CD14-positive monocyte (primary cell): ENCODE measurements at regions not wholly inside any gene's neighbourhood (a gene's known extent, or its start where the extent isn't known, plus 50 kb on each side); places are given as distances from the start of the nearest gene placed in this dataset.
"Not testable (repeated sequence)": the region's sequence is repeated elsewhere in the genome, so short reads cannot be mapped to it uniquely, and the experiment has no call there.

Source experiments
- DNase-seq, 3 donors: peaks; one replicate each; pipeline ENCODE4 v3.0.0-alpha.2; 2011 to 2022
- H2AFZ ChIP-seq: 2 replicates; pipeline ENCODE4 v1.6.0; 2012; ENCODE audit warnings: mild to moderate bottlenecking, low read depth, low read length, inconsistent platforms; ENCODE audit not compliant: insufficient read depth, poor library complexity, severe bottlenecking
- H3K27ac ChIP-seq, 2 donors: 1 replicate in 1 of 2; 2 replicates in 1 of 2; pipeline ENCODE4 v1.5.1; 2012 to 2013; ENCODE audit warnings: low read length in 2 of 2, control low read depth in 1 of 2, inconsistent platforms in 1 of 2, low read depth in 1 of 2, mild to moderate bottlenecking in 1 of 2
- H3K27me3 ChIP-seq, 2 donors: one replicate each; pipeline versions ENCODE4 v1.6.0 to v1.6.1; 2011 to 2013; ENCODE audit warnings: low read length in 2 of 2; ENCODE audit not compliant: control insufficient read depth in 2 of 2, insufficient read depth in 2 of 2
- H3K36me3 ChIP-seq, 2 donors: replicated peaks in 1 of 2; 1 replicate in 1 of 2; 2 replicates in 1 of 2; pipeline versions ENCODE4 v1.5.1 to v1.6.1; 2012 to 2013; ENCODE audit warnings: low read length in 2 of 2, control low read depth in 1 of 2, inconsistent platforms in 1 of 2, mild to moderate bottlenecking in 1 of 2; ENCODE audit not compliant: insufficient read depth in 2 of 2, control insufficient read depth in 1 of 2
- H3K4me1 ChIP-seq, 2 donors: 1 replicate in 1 of 2; 2 replicates in 1 of 2; pipeline versions ENCODE4 v1.5.1 to v1.6.1; 2012 to 2013; ENCODE audit warnings: low read length in 2 of 2, control low read depth in 1 of 2, inconsistent platforms in 1 of 2, mild to moderate bottlenecking in 1 of 2, moderate library complexity in 1 of 2; ENCODE audit not compliant: insufficient read depth in 2 of 2, control insufficient read depth in 1 of 2
- H3K4me2 ChIP-seq: replicated peaks from 2 replicates; pipeline ENCODE3; 2012; ENCODE audit warnings: low read length, moderate library complexity, mild to moderate bottlenecking; ENCODE audit not compliant: poor library complexity, severe bottlenecking; ENCODE audit errors: extremely low read depth
- H3K4me3 ChIP-seq, 3 experiments: fragments of 200-600 bp in 1 of 3; sonication (generic) in 1 of 3; replicated peaks in 1 of 3; 1 replicate in 2 of 3; 2 replicates in 1 of 3; pipeline ENCODE4 v1.5.1; 2011 to 2013; ENCODE audit warnings: low read length in 3 of 3, mild to moderate bottlenecking in 3 of 3, control low read depth in 2 of 3, low read depth in 2 of 3, inconsistent platforms in 1 of 3, moderate library complexity in 1 of 3
- H3K79me2 ChIP-seq: 2 replicates; pipeline ENCODE4 v1.6.0; 2012; ENCODE audit warnings: mild to moderate bottlenecking, control low read depth, inconsistent platforms, low read length, moderate library complexity; ENCODE audit not compliant: insufficient read depth
- H3K9ac ChIP-seq: 2 replicates; pipeline ENCODE4 v1.6.0; 2017; ENCODE audit warnings: low read length, mild to moderate bottlenecking; ENCODE audit not compliant: insufficient read depth, poor library complexity, severe bottlenecking
- H3K9me3 ChIP-seq, 2 donors: replicated peaks in 1 of 2; 1 replicate in 1 of 2; 2 replicates in 1 of 2; pipeline versions ENCODE4 v1.5.1 to v1.6.1; 2012 to 2013; ENCODE audit warnings: low read length in 2 of 2, control low read depth in 1 of 2; ENCODE audit not compliant: control insufficient read depth in 1 of 2, insufficient read depth in 1 of 2
- H4K20me1 ChIP-seq: 2 replicates; pipeline ENCODE4 v1.6.0; 2012; ENCODE audit warnings: mild to moderate bottlenecking, low read length, control low read depth, moderate library complexity; ENCODE audit not compliant: insufficient read depth
- H3K27ac Mint-ChIP-seq, 7 donors: one replicate each; pipeline ENCODE4 v1.8.0; 2020; ENCODE audit warnings: mild to moderate bottlenecking in 7 of 7, mixed read lengths in 7 of 7, moderate library complexity in 6 of 7, inconsistent platforms in 2 of 7
- H3K27me3 Mint-ChIP-seq, 3 donors: one replicate each; pipeline ENCODE4 v1.8.0; 2021 to 2022; ENCODE audit warnings: low read depth in 3 of 3, mild to moderate bottlenecking in 3 of 3, mixed read lengths in 3 of 3, moderate library complexity in 3 of 3, inconsistent platforms in 1 of 3
- H3K36me3 Mint-ChIP-seq, 2 donors: one replicate each; pipeline ENCODE4 v1.8.0; 2020; ENCODE audit warnings: mixed read lengths in 2 of 2, inconsistent platforms in 1 of 2, mild to moderate bottlenecking in 1 of 2
- H3K4me1 Mint-ChIP-seq: one replicate; pipeline ENCODE4 v1.8.0; 2020; ENCODE audit warnings: mild to moderate bottlenecking, mixed read lengths
- H3K4me3 Mint-ChIP-seq, 2 donors: one replicate each; pipeline ENCODE4 v1.8.0; 2020; ENCODE audit warnings: mild to moderate bottlenecking in 2 of 2, mixed read lengths in 2 of 2, moderate library complexity in 1 of 2
- H3K9me3 Mint-ChIP-seq, 7 donors: one replicate each; pipeline ENCODE4 v1.8.0; 2020 to 2022; ENCODE audit warnings: mixed read lengths in 7 of 7, mild to moderate bottlenecking in 6 of 7, moderate library complexity in 6 of 7, inconsistent platforms in 2 of 7
- CTCF ChIP-seq: fragments of 200-600 bp; IDR thresholded peaks from one replicate; pipeline ENCODE4 v1.8.0; 2022; ENCODE audit warnings: antibody characterized with exemption, mild to moderate bottlenecking
- WGBS: methylation state at CpG from one replicate; pipeline ENCODE4 v1.1.5; 2013; ENCODE audit warnings: missing lambda C conversion rate; ENCODE audit not compliant: insufficient coverage; 5-methylcytosine and 5-hydroxymethylcytosine counted together
- intact Hi-C, 2 donors: fragments of 100-400 bp; cut with micrococcal nuclease; formaldehyde crosslinking; loops; one replicate each; pipeline versions ENCODE4 v1.15.0 to v1.15.1; 2023

- Mint-ChIP-seq H3K4me1 (no peaks in the 10 kb centered on the region), H3K27ac (no peak overlapping the region), H3K27me3 (peaks cover 0 to 1% (median 0%) of the 10 kb centered on the region in 3 donors), H3K9me3 (peaks cover 20 to 58% (median 37%) of the 10 kb centered on the region in 7 donors), H3K36me3 (no peaks in the 10 kb centered on the region), H3K4me3 (no peak overlapping the region)
- Histone ChIP-seq H3K4me1 (no peaks in the 10 kb centered on the region), H3K4me3 (no peak overlapping the region), H3K27ac (no peak overlapping the region), H3K36me3 (no peaks in the 10 kb centered on the region), H3K9me3 (peaks cover 34 to 59% of the 10 kb centered on the region in 2 donors), H3K9ac (no peak overlapping the region), H3K4me2 (no peak overlapping the region), H2AFZ (no peak overlapping the region), H3K79me2 (no peaks in the 10 kb centered on the region), H3K27me3 (no peaks in the 10 kb centered on the region), H4K20me1 (no peaks in the 10 kb centered on the region)
- 67% methylated on average over 5 of the region's 6 CpGs for WGBS
- DNase-seq: no peak
- TF ChIP-seq CTCF: no peak
- intact Hi-C loops: no loop called here
Measured at GRCh38 chr20:28562510-28562898, 2695.0 kb upstream of the DEFB115 start.

- H3K9ac ChIP-seq, H3K4me1 ChIP-seq, H3K4me3 Mint-ChIP-seq, H4K20me1 ChIP-seq, H2AFZ ChIP-seq, H3K27me3 Mint-ChIP-seq, H3K36me3 ChIP-seq, H3K4me2 ChIP-seq, intact Hi-C loops, H3K27me3 ChIP-seq, H3K36me3 Mint-ChIP-seq, H3K4me3 ChIP-seq, H3K4me1 Mint-ChIP-seq, H3K79me2 ChIP-seq, H3K27ac Mint-ChIP-seq, H3K27ac ChIP-seq, DNase-seq: not testable (repeated sequence)
- H3K9me3 ChIP-seq: peaks cover 34 to 59% of the 10 kb centered on the region in 2 donors
- H3K9me3 Mint-ChIP-seq: peaks cover 20 to 58% (median 39%) of the 10 kb centered on the region in 7 donors
- 78% methylated on average over 6 of the region's 6 CpGs for WGBS
Measured at GRCh38 chr20:28562899-28563521, 2694.5 kb upstream of the DEFB115 start.

GRCh38 chr20:28564024-28564423 is 2693.4 kb upstream of the DEFB115 start:
- WGBS: 68% methylated on average over 4 of the region's 4 CpGs
- intact Hi-C loops, H3K36me3 Mint-ChIP-seq, H3K9ac ChIP-seq, H3K4me1 ChIP-seq, H3K36me3 ChIP-seq, H3K4me2 ChIP-seq, H2AFZ ChIP-seq, H3K4me1 Mint-ChIP-seq, H3K4me3 Mint-ChIP-seq, H3K27me3 Mint-ChIP-seq, H3K27ac Mint-ChIP-seq, H3K79me2 ChIP-seq, H3K27ac ChIP-seq, H3K27me3 ChIP-seq, DNase-seq, H3K4me3 ChIP-seq, H4K20me1 ChIP-seq: not testable (repeated sequence)
- H3K9me3 ChIP-seq: peaks cover 34 to 54% of the 10 kb centered on the region in 2 donors
- H3K9me3 Mint-ChIP-seq: peaks cover 20 to 52% (median 41%) of the 10 kb centered on the region in 7 donors

- H3K36me3 Mint-ChIP-seq, H3K4me1 ChIP-seq, H3K4me2 ChIP-seq, DNase-seq, H3K27ac Mint-ChIP-seq, H3K9ac ChIP-seq, intact Hi-C loops, H3K4me3 ChIP-seq, H2AFZ ChIP-seq, H3K27me3 Mint-ChIP-seq, H3K4me1 Mint-ChIP-seq, H3K27me3 ChIP-seq, H3K36me3 ChIP-seq, H3K79me2 ChIP-seq, H4K20me1 ChIP-seq, H3K27ac ChIP-seq, H3K4me3 Mint-ChIP-seq: not testable (repeated sequence)
- H3K9me3 ChIP-seq: peaks cover 31 to 52% of the 10 kb centered on the region in 2 donors
- peaks cover 20 to 49% (median 41%) of the 10 kb centered on the region in 7 donors for H3K9me3 Mint-ChIP-seq
- 66% methylated on average over 8 of the region's 12 CpGs for WGBS
Measured at GRCh38 chr20:28564688-28565463, 2692.6 kb upstream of the DEFB115 start.
